ENCODE measurements at regions not wholly inside any gene's neighbourhood (a gene's known extent, or its start where the extent isn't known, plus 50 kb on each side); places are given as distances from the start of the nearest gene placed in this dataset.
"Not testable (repeated sequence)": the region's sequence is repeated elsewhere in the genome, so short reads cannot be mapped to it uniquely, and the experiment has no call there.

- no peak for DNase-seq (ENCODE audit: low read depth in 1 of 2, low spot score in 1 of 2)
Measured at GRCh38 chr10:120188950-120189349, 268.1 kb upstream of the PLPP4 start.

GRCh38 chr10:120195984-120196712 lies 260.9 kb upstream of the PLPP4 start:
- DNase-seq (ENCODE audit: low read depth in 1 of 2, low spot score in 1 of 2): no peak

GRCh38 chr10:120204877-120205276 lies 252.2 kb upstream of the PLPP4 start:
- DNase-seq (ENCODE audit: low read depth in 1 of 2, low spot score in 1 of 2): no peak

- DNase-seq (ENCODE audit: low read depth in 1 of 2, low spot score in 1 of 2): no peak
Measured at GRCh38 chr10:120205368-120206018, 251.5 kb upstream of the PLPP4 start.

- no peak for DNase-seq (ENCODE audit: low read depth in 1 of 2, low spot score in 1 of 2)
Measured at GRCh38 chr10:120208488-120208887, 248.5 kb upstream of the PLPP4 start.

- DNase-seq (ENCODE audit: low read depth in 1 of 2, low spot score in 1 of 2): no peak
Measured at GRCh38 chr10:120209124-120209762, 247.8 kb upstream of the PLPP4 start.

GRCh38 chr10:120212275-120212674 lies 244.8 kb upstream of the PLPP4 start:
- no peak for DNase-seq (ENCODE audit: low read depth in 1 of 2, low spot score in 1 of 2)

GRCh38 chr10:120213283-120213682 lies 243.7 kb upstream of the PLPP4 start:
- not testable (repeated sequence) for DNase-seq (ENCODE audit: low read depth in 1 of 2, low spot score in 1 of 2)

GRCh38 chr10:120217736-120218135 lies 239.3 kb upstream of the PLPP4 start:
- DNase-seq (ENCODE audit: low read depth in 1 of 2, low spot score in 1 of 2): no peak

- DNase-seq (ENCODE audit: low read depth in 1 of 2, low spot score in 1 of 2): no peak
Measured at GRCh38 chr10:120221873-120222485, 235.0 kb upstream of the PLPP4 start.

- no peak for DNase-seq (ENCODE audit: low read depth in 1 of 2, low spot score in 1 of 2)
Measured at GRCh38 chr10:120229641-120230040, 227.4 kb upstream of the PLPP4 start.

- DNase-seq (ENCODE audit: low read depth in 1 of 2, low spot score in 1 of 2): not testable (repeated sequence)
Measured at GRCh38 chr10:120239695-120240094, 217.3 kb upstream of the PLPP4 start.

- DNase-seq (ENCODE audit: low read depth in 1 of 2, low spot score in 1 of 2): no peak
Measured at GRCh38 chr10:120251821-120252442, 205.1 kb upstream of the PLPP4 start.

GRCh38 chr10:120253131-120253530 lies 203.9 kb upstream of the PLPP4 start:
- no peak for DNase-seq (ENCODE audit: low read depth in 1 of 2, low spot score in 1 of 2)

- no peak for DNase-seq (ENCODE audit: low read depth in 1 of 2, low spot score in 1 of 2)
Measured at GRCh38 chr10:120260456-120260855, 196.6 kb upstream of the PLPP4 start.

- DNase-seq (ENCODE audit: low read depth in 1 of 2, low spot score in 1 of 2): no peak
Measured at GRCh38 chr10:120262857-120263547, 194.0 kb upstream of the PLPP4 start.

- no peak for DNase-seq (ENCODE audit: low read depth in 1 of 2, low spot score in 1 of 2)
Measured at GRCh38 chr10:120266022-120266421, 191.0 kb upstream of the PLPP4 start.

GRCh38 chr10:120270906-120271305 lies 186.1 kb upstream of the PLPP4 start:
- DNase-seq (ENCODE audit: low read depth in 1 of 2, low spot score in 1 of 2): no peak

GRCh38 chr10:120271696-120272095 lies 185.3 kb upstream of the PLPP4 start:
- no peak for DNase-seq (ENCODE audit: low read depth in 1 of 2, low spot score in 1 of 2)

- DNase-seq (ENCODE audit: low read depth in 1 of 2, low spot score in 1 of 2): no peak
Measured at GRCh38 chr10:120272350-120272749, 184.7 kb upstream of the PLPP4 start.

- DNase-seq (ENCODE audit: low read depth in 1 of 2, low spot score in 1 of 2): no peak
Measured at GRCh38 chr10:120278069-120278468, 179.0 kb upstream of the PLPP4 start.

All from stimulated activated CD4-positive, alpha-beta T cell treated with anti-CD3 and anti-CD28 coated beads, Interleukin-15, amount 100 ng/mL, for 1 hour (primary cell).